Endodermal cell (in vitro differentiated cells): ENCODE measurements at regions not wholly inside any gene's neighbourhood (a gene's known extent, or its start where the extent isn't known, plus 50 kb on each side); places are given as distances from the start of the nearest gene placed in this dataset.
A peak's percentile ranks its signal among the peaks of the same experiment; 100 is the strongest.

Source experiments
- DNase-seq: peaks from one replicate; pipeline ENCODE4 v3.0.0-alpha.2; 2017
- H3K27ac ChIP-seq: 2 replicates; pipeline ENCODE4 v1.5.1; 2013; ENCODE audit warnings: mild to moderate bottlenecking, low read depth, low read length, moderate library complexity
- H3K27me3 ChIP-seq: 2 replicates; pipeline ENCODE4 v1.6.1; 2013; ENCODE audit warnings: mild to moderate bottlenecking, low read length, moderate library complexity; ENCODE audit not compliant: insufficient read depth, control insufficient read depth, poor library complexity, severe bottlenecking
- H3K36me3 ChIP-seq: 2 replicates; pipeline ENCODE4 v1.7.0; 2013; ENCODE audit warnings: mild to moderate bottlenecking, low read length, moderate library complexity; ENCODE audit not compliant: control insufficient read depth, insufficient read depth
- H3K4me1 ChIP-seq: one replicate; pipeline ENCODE4 v1.7.0; 2013; ENCODE audit warnings: low read length; ENCODE audit not compliant: control insufficient read depth, insufficient read depth
- H3K4me3 ChIP-seq: 2 replicates; pipeline ENCODE4 v1.5.1; 2013; ENCODE audit warnings: mild to moderate bottlenecking, low read length, moderate library complexity
- H3K9ac ChIP-seq: 2 replicates; pipeline ENCODE4 v1.6.1; 2013; ENCODE audit warnings: mild to moderate bottlenecking, low read length, moderate library complexity; ENCODE audit not compliant: poor library complexity, severe bottlenecking; ENCODE audit errors: extremely low read depth
- H3K9me3 ChIP-seq: 2 replicates; pipeline ENCODE4 v1.6.1; 2013; ENCODE audit warnings: mild to moderate bottlenecking, low read length, moderate library complexity; ENCODE audit not compliant: control insufficient read depth
- H3K27ac Mint-ChIP-seq: 2 replicates; pipeline ENCODE4 v1.8.0; 2020; ENCODE audit warnings: mixed read lengths
- H3K27me3 Mint-ChIP-seq: 2 replicates; pipeline ENCODE4 v1.8.0; 2021; ENCODE audit warnings: mild to moderate bottlenecking, mixed read lengths; ENCODE audit not compliant: insufficient read depth
- H3K36me3 Mint-ChIP-seq: 2 replicates; pipeline ENCODE4 v1.8.0; 2020; ENCODE audit warnings: low read depth, mixed read lengths
- H3K4me1 Mint-ChIP-seq: 2 replicates; pipeline ENCODE4 v1.8.0; 2020; ENCODE audit warnings: mixed read lengths
- H3K4me3 Mint-ChIP-seq: 2 replicates; pipeline ENCODE4 v1.8.0; 2020; ENCODE audit warnings: mild to moderate bottlenecking, moderate library complexity, mixed read lengths
- H3K9me3 Mint-ChIP-seq: 2 replicates; pipeline ENCODE4 v1.8.0; 2020; ENCODE audit warnings: mild to moderate bottlenecking, mixed read lengths
- WGBS, 2 experiments: methylation state at CpG; one replicate each; pipeline versions ENCODE4 v1.1.5 to v1.1.7; 2013; ENCODE audit warnings: missing lambda C conversion rate in 2 of 2, mixed read lengths in 1 of 2; ENCODE audit not compliant: insufficient coverage in 1 of 2, insufficient read length in 1 of 2; 5-methylcytosine and 5-hydroxymethylcytosine counted together
- TF ChIP-seq, protein P1 (sequence below): fragments of 200-600 bp; sonication (generic); conservative IDR thresholded peaks from 2 replicates; pipeline ENCODE4 v1.5.0; 2021; ENCODE audit warnings: antibody characterized with exemption, mild to moderate bottlenecking

DNA sequence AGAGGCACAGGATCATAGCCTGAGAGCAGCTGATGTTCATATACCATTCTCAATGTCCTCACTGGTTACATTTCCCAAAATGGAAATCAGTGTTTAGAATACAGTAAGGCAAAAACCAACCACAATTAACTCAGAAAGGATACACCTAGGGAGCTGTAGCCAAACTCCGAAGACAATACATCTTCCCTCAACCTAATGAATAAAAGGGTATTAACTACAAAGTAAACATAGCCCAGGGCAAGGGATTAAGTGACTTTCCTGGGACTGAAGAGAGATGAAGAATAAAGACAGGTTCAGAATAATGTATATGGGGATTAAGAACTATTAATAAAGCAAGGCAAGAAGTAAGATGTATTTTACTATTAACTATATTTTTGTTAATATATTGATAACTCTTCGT lies 79.5 kb downstream of the RPS29 start:
- Histone ChIP-seq H3K4me3 (peak overlapping the region; percentile 67), H3K4me1 (peaks cover 10% of the 10 kb centered on the region), H3K9ac (no peak overlapping the region), H3K27ac (no peak overlapping the region), H3K27me3 (no peaks in the 10 kb centered on the region), H3K9me3 (peaks cover 7% of the 10 kb centered on the region), H3K36me3 (no peaks in the 10 kb centered on the region)
- Mint-ChIP-seq H3K4me1 (peaks cover 17% of the 10 kb centered on the region), H3K27ac (no peak overlapping the region), H3K36me3 (no peaks in the 10 kb centered on the region), H3K27me3 (peaks cover 3% of the 10 kb centered on the region), H3K9me3 (peaks cover 11% of the 10 kb centered on the region), H3K4me3 (no peak overlapping the region)
- TF ChIP-seq, protein P1, sequence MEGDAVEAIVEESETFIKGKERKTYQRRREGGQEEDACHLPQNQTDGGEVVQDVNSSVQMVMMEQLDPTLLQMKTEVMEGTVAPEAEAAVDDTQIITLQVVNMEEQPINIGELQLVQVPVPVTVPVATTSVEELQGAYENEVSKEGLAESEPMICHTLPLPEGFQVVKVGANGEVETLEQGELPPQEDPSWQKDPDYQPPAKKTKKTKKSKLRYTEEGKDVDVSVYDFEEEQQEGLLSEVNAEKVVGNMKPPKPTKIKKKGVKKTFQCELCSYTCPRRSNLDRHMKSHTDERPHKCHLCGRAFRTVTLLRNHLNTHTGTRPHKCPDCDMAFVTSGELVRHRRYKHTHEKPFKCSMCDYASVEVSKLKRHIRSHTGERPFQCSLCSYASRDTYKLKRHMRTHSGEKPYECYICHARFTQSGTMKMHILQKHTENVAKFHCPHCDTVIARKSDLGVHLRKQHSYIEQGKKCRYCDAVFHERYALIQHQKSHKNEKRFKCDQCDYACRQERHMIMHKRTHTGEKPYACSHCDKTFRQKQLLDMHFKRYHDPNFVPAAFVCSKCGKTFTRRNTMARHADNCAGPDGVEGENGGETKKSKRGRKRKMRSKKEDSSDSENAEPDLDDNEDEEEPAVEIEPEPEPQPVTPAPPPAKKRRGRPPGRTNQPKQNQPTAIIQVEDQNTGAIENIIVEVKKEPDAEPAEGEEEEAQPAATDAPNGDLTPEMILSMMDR, result no peak
- DNase-seq, result no peak
- WGBS, 2 experiments, result 56 to 100% methylated on average over 1 to 2 of the region's 2 CpGs

DNA sequence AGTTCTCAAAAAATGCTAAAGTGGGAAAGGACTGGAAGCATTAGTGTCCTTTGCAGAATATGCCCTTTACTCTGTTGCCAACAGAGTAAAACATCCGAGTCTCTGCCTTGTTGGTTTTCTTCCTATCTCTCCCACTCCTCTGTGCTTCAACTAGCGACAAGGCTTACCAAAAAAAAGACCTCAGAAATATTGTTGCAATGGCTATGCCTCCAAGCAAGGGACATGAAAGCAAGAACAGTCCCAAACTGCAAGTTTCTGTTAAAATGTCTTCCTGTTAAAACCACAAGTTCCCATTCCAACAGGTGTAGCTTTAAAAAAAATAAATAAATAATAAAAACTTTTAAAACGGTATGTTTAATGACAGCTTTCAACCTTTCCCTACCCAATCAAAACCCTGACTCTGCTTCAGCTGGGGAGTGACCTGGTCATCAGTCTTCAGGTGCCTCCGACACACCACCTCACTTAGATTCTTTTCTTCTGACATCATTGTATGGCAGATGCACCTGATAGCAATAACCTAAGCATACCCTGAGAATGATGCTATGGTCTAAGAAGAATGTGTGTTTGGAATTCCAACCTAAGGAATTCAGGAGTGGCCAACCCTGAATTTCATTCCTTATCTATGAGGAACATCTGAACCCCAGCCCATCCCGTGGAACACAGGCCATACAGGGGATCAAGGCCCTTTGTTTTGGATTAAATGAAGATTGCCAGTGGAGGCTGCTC lies 81.0 kb downstream of the RPS29 start:
- H3K36me3 Mint-ChIP-seq, result no peaks in the 10 kb centered on the region
- TF ChIP-seq, protein P1, result no peak
- H3K4me3 Mint-ChIP-seq, result no peak overlapping the region
- H3K27me3 ChIP-seq, result no peaks in the 10 kb centered on the region
- peaks cover 4% of the 10 kb centered on the region for H3K27me3 Mint-ChIP-seq
- H3K27ac ChIP-seq, result no peak overlapping the region
- DNase-seq, result no peak
- H3K4me3 ChIP-seq, result no peak overlapping the region
- H3K4me1 Mint-ChIP-seq, result peaks cover 17% of the 10 kb centered on the region
- peaks cover 7% of the 10 kb centered on the region for H3K9me3 ChIP-seq
- no peaks in the 10 kb centered on the region for H3K36me3 ChIP-seq
- H3K27ac Mint-ChIP-seq, result no peak overlapping the region
- peaks cover 11% of the 10 kb centered on the region for H3K9me3 Mint-ChIP-seq
- H3K4me1 ChIP-seq, result peaks cover 10% of the 10 kb centered on the region
- 88 to 93% methylated on average over 3 to 5 of the region's 5 CpGs for WGBS, 2 experiments
- no peak overlapping the region for H3K9ac ChIP-seq

DNA sequence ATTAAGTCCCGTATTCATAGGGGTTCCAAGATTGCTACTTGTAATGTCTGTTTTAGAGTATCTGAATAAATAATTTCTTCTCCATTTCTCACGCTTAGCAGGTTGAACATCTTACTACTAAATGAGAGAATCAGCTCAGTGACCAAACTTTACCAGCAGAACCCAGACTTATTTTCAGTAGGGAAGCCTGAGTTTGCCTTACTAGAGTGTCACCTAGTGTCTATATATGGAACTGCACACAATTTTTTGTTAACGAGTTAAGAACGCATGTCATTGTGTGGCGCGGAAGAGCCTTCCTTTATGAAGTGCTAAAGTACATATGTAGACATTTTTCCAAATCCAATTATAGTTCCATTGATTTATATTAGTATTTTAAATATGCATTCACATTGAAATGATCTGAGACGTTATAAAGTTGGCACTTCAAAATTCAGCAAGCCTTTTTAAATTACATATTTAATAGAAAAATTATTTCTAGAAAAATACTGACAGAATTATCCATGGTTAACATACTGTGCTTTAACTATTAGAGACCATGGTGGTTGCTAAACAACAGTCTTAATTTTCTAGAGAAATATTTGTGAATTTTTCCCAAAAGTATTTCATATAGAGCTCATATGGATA lies 88.3 kb downstream of the RPS29 start:
- peaks cover 7% of the 10 kb centered on the region for H3K27me3 Mint-ChIP-seq
- no peaks in the 10 kb centered on the region for H3K4me1 Mint-ChIP-seq
- no peak for DNase-seq
- H3K9ac ChIP-seq, result no peak overlapping the region
- no peaks in the 10 kb centered on the region for H3K9me3 Mint-ChIP-seq
- H3K36me3 ChIP-seq, result no peaks in the 10 kb centered on the region
- no peak overlapping the region for H3K4me3 Mint-ChIP-seq
- no peaks in the 10 kb centered on the region for H3K9me3 ChIP-seq
- H3K36me3 Mint-ChIP-seq, result no peaks in the 10 kb centered on the region
- no peaks in the 10 kb centered on the region for H3K27me3 ChIP-seq
- H3K27ac ChIP-seq, result no peak overlapping the region
- no peak overlapping the region for H3K4me3 ChIP-seq
- no peak overlapping the region for H3K27ac Mint-ChIP-seq
- TF ChIP-seq, protein P1, result peak; percentile 94
- H3K4me1 ChIP-seq, result no peaks in the 10 kb centered on the region
- WGBS, 2 experiments, result 82% methylated on average over 2 of the region's 7 CpGs; no CpG with 5 or more reads in 1 of the 2 experiments
